Astrocyte (in vitro differentiated cells and primary cell): ENCODE measurements at regions not wholly inside any gene's neighbourhood (a gene's known extent, or its start where the extent isn't known, plus 50 kb on each side); places are given as distances from the start of the nearest gene placed in this dataset.

ENCODE experiments used
- DNase-seq: peaks from one replicate; pipeline ENCODE4 v3.0.0-alpha.2; 2010; ENCODE audit warnings: low read depth
- FAIRE-seq: peaks from 2 replicates; lab custom pipeline; 2011; peaks lifted over from hg19 to GRCh38; lab: Jason Lieb, UNC
- H2AFZ ChIP-seq: 2 replicates; pipeline ENCODE4 v1.6.0; 2012; ENCODE audit warnings: low read depth, low read length, inconsistent platforms
- H3K27ac ChIP-seq: 2 replicates; pipeline ENCODE4 v1.5.1; 2011; ENCODE audit warnings: low read depth, low read length, inconsistent platforms
- H3K27me3 ChIP-seq: 2 replicates; pipeline ENCODE4 v1.6.0; 2011; ENCODE audit warnings: low read length, inconsistent platforms; ENCODE audit not compliant: insufficient read depth
- H3K36me3 ChIP-seq: 2 replicates; pipeline ENCODE4 v1.5.1; 2011; ENCODE audit warnings: low read length, inconsistent platforms; ENCODE audit not compliant: insufficient read depth
- H3K4me1 ChIP-seq: 2 replicates; pipeline ENCODE4 v1.5.1; 2011; ENCODE audit warnings: low read length, inconsistent platforms; ENCODE audit not compliant: insufficient read depth
- H3K4me2 ChIP-seq: 2 replicates; pipeline ENCODE4 v1.6.0; 2012; ENCODE audit warnings: low read length, inconsistent platforms
- H3K4me3 ChIP-seq: 2 replicates; pipeline ENCODE4 v1.5.1; 2011; ENCODE audit warnings: low read depth, mild to moderate bottlenecking, low read length, inconsistent platforms; ENCODE audit not compliant: insufficient read depth
- H3K79me2 ChIP-seq: 2 replicates; pipeline ENCODE4 v1.6.0; 2012; ENCODE audit warnings: mild to moderate bottlenecking, low read length, inconsistent platforms; ENCODE audit not compliant: insufficient read depth
- H3K9ac ChIP-seq: 2 replicates; pipeline ENCODE4 v1.6.0; 2012; ENCODE audit warnings: mild to moderate bottlenecking, low read length, inconsistent platforms
- H3K9me3 ChIP-seq: 2 replicates; pipeline ENCODE4 v1.5.1; 2012; ENCODE audit warnings: low read depth, mild to moderate bottlenecking, low read length, inconsistent platforms; ENCODE audit not compliant: insufficient read depth
- H4K20me1 ChIP-seq: 2 replicates; pipeline ENCODE4 v1.6.0; 2012; ENCODE audit warnings: low read length, inconsistent platforms; ENCODE audit not compliant: insufficient read depth
- H3K27ac Mint-ChIP-seq: one replicate; pipeline ENCODE4 v1.8.0; 2021; ENCODE audit warnings: mild to moderate bottlenecking, mixed read lengths; ENCODE audit not compliant: unreplicated experiment
- H3K27me3 Mint-ChIP-seq: one replicate; pipeline ENCODE4 v1.8.0; 2021; ENCODE audit warnings: low read depth, mixed read lengths; ENCODE audit not compliant: unreplicated experiment
- H3K36me3 Mint-ChIP-seq: one replicate; pipeline ENCODE4 v1.8.0; 2021; ENCODE audit warnings: low read depth, mixed read lengths; ENCODE audit not compliant: unreplicated experiment
- H3K4me1 Mint-ChIP-seq: one replicate; pipeline ENCODE4 v1.8.0; 2021; ENCODE audit warnings: low read depth, mixed read lengths; ENCODE audit not compliant: unreplicated experiment
- H3K4me3 Mint-ChIP-seq: one replicate; pipeline ENCODE4 v1.8.0; 2021; ENCODE audit warnings: mild to moderate bottlenecking, moderate library complexity, mixed read lengths; ENCODE audit not compliant: unreplicated experiment
- H3K9me3 Mint-ChIP-seq: one replicate; pipeline ENCODE4 v1.8.0; 2021; ENCODE audit warnings: mild to moderate bottlenecking, mixed read lengths; ENCODE audit not compliant: unreplicated experiment
- EZH2 ChIP-seq: IDR thresholded peaks from 2 replicates; pipeline ENCODE4 v1.6.1; 2012; ENCODE audit warnings: mild to moderate bottlenecking, low read length, inconsistent platforms; ENCODE audit not compliant: insufficient read depth
- TF ChIP-seq, protein P1 (sequence below): IDR thresholded peaks from 2 replicates; pipeline ENCODE4 v1.5.1; 2011; ENCODE audit warnings: low read depth, mild to moderate bottlenecking, inconsistent platforms, low read length, moderate library complexity; ENCODE audit not compliant: insufficient read depth

DNA sequence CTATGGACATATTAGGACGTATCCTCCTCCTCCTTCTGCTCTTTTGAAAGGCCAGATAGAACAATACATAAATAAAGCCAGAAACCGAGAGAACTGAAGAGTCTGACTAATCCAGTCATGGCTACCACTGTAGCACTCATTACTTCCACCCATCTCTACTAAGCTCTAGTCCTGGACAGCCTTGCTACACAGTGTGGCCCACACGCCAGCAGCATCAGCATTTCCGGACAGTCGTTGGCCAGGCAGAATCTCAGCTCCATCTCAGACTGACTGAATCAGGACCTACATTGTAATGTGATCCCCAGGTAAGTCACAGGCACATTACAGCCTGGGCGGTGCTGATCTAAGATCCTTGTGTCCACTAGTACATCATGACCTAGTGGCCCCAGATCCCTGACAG is 182.9 kb downstream of the DRD1 start:
- no peak overlapping the region for H3K4me3 Mint-ChIP-seq
- Histone ChIP-seq H3K27ac (no peak overlapping the region), H3K36me3 (no peaks in the 10 kb centered on the region), H3K4me3 (no peak overlapping the region), H3K4me1 (no peaks in the 10 kb centered on the region), H3K9me3 (no peaks in the 10 kb centered on the region), H3K79me2 (no peaks in the 10 kb centered on the region), H2AFZ (no peak overlapping the region), H4K20me1 (no peaks in the 10 kb centered on the region), H3K9ac (no peak overlapping the region), H3K4me2 (no peak overlapping the region), H3K27me3 (no peaks in the 10 kb centered on the region)
- peaks cover 2% of the 10 kb centered on the region for H3K9me3 Mint-ChIP-seq
- no peaks in the 10 kb centered on the region for H3K27me3 Mint-ChIP-seq
- FAIRE-seq (no peak), DNase-seq (no peak)
- no peak overlapping the region for H3K27ac Mint-ChIP-seq
- TF ChIP-seq, protein P1, sequence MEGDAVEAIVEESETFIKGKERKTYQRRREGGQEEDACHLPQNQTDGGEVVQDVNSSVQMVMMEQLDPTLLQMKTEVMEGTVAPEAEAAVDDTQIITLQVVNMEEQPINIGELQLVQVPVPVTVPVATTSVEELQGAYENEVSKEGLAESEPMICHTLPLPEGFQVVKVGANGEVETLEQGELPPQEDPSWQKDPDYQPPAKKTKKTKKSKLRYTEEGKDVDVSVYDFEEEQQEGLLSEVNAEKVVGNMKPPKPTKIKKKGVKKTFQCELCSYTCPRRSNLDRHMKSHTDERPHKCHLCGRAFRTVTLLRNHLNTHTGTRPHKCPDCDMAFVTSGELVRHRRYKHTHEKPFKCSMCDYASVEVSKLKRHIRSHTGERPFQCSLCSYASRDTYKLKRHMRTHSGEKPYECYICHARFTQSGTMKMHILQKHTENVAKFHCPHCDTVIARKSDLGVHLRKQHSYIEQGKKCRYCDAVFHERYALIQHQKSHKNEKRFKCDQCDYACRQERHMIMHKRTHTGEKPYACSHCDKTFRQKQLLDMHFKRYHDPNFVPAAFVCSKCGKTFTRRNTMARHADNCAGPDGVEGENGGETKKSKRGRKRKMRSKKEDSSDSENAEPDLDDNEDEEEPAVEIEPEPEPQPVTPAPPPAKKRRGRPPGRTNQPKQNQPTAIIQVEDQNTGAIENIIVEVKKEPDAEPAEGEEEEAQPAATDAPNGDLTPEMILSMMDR, result no peak
- no peak for TF ChIP-seq EZH2
- H3K36me3 Mint-ChIP-seq, result no peaks in the 10 kb centered on the region
- peaks cover 14% of the 10 kb centered on the region for H3K4me1 Mint-ChIP-seq

DNA sequence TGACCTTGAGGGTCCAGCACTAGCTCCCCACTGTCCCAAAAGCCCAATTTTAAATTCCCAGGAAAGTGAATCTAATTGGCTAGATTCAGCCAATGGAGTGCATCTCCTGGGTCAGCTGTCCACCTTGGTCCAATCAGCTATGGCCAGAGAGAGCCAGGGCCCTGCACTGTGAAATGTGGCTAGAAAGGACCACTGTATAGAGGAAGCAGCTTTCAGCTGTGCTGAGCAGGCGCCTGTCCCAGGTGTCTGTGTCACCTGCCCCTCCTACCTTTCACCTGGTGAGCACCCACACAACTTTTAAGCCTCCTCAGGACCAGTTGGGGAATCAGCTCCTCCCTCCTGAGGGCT is 186.2 kb downstream of the DRD1 start:
- no peaks in the 10 kb centered on the region for H3K9me3 ChIP-seq
- FAIRE-seq, result no peak
- no peak overlapping the region for H3K27ac Mint-ChIP-seq

More for the DNA sequence above, 186.2 kb downstream of the DRD1 start:
- H3K27me3 ChIP-seq, result no peaks in the 10 kb centered on the region
- H3K27ac ChIP-seq, result no peak overlapping the region
- no peaks in the 10 kb centered on the region for H3K79me2 ChIP-seq
- H3K4me3 ChIP-seq, result no peak overlapping the region
- Mint-ChIP-seq H3K4me3 (no peak overlapping the region), H3K9me3 (peaks cover 2% of the 10 kb centered on the region), H3K4me1 (peaks cover 29% of the 10 kb centered on the region), H3K36me3 (no peaks in the 10 kb centered on the region), H3K27me3 (no peaks in the 10 kb centered on the region)
- no peak overlapping the region for H2AFZ ChIP-seq
- H3K9ac ChIP-seq, result no peak overlapping the region
- DNase-seq, result no peak
- H3K4me2 ChIP-seq, result no peak overlapping the region
- no peak for TF ChIP-seq EZH2
- TF ChIP-seq, protein P1, result no peak
- no peaks in the 10 kb centered on the region for H4K20me1 ChIP-seq
- no peaks in the 10 kb centered on the region for H3K36me3 ChIP-seq
- peaks cover 16% of the 10 kb centered on the region for H3K4me1 ChIP-seq
